GM19193 (cell line): ENCODE measurements at regions not wholly inside any gene's neighbourhood (a gene's known extent, or its start where the extent isn't known, plus 50 kb on each side); places are given as distances from the start of the nearest gene placed in this dataset.

Source experiments
- POLR2A ChIP-seq: IDR thresholded peaks from 4 replicates; pipeline ENCODE4 v1.6.1; 2011; ENCODE audit not compliant: insufficient read depth, insufficient read length; ENCODE audit errors: extremely low read depth

GRCh38 chrX:39856472-39857121, 241.2 kb downstream of the BCOR start:
- no peak for TF ChIP-seq POLR2A

GRCh38 chrX:39857780-39858179, 240.0 kb downstream of the BCOR start:
- TF ChIP-seq POLR2A = no peak

GRCh38 chrX:39859991-39860861, 237.5 kb downstream of the BCOR start:
- TF ChIP-seq POLR2A = no peak

GRCh38 chrX:39862963-39863362, 234.8 kb downstream of the BCOR start:
- TF ChIP-seq POLR2A = no peak

- TF ChIP-seq POLR2A = no peak
These were observed 231.5 kb downstream of the BCOR start for GRCh38 chrX:39866229-39866628.

- no peak for TF ChIP-seq POLR2A
These were observed 227.7 kb downstream of the BCOR start for GRCh38 chrX:39869846-39870601.

- no peak for TF ChIP-seq POLR2A
These were observed 226.1 kb downstream of the BCOR start for GRCh38 chrX:39871648-39872047.

GRCh38 chrX:39873117-39873516, 224.6 kb downstream of the BCOR start:
- TF ChIP-seq POLR2A = no peak

- TF ChIP-seq POLR2A = no peak
These were observed 223.4 kb downstream of the BCOR start for GRCh38 chrX:39874202-39874816.

GRCh38 chrX:39875834-39876628, 221.7 kb downstream of the BCOR start:
- no peak for TF ChIP-seq POLR2A

GRCh38 chrX:39877905-39878304, 219.9 kb downstream of the BCOR start:
- no peak for TF ChIP-seq POLR2A

- no peak for TF ChIP-seq POLR2A
These were observed 214.1 kb downstream of the BCOR start for GRCh38 chrX:39883666-39884065.

GRCh38 chrX:39886282-39886681, 211.5 kb downstream of the BCOR start:
- TF ChIP-seq POLR2A = no peak

- no peak for TF ChIP-seq POLR2A
These were observed 209.0 kb downstream of the BCOR start for GRCh38 chrX:39888730-39889129.

- TF ChIP-seq POLR2A = no peak
These were observed 208.1 kb downstream of the BCOR start for GRCh38 chrX:39889704-39890103.

- TF ChIP-seq POLR2A = no peak
These were observed 207.0 kb downstream of the BCOR start for GRCh38 chrX:39890807-39891206.
